NCI-H1436 (cell line): ENCODE measurements at regions not wholly inside any gene's neighbourhood (a gene's known extent, or its start where the extent isn't known, plus 50 kb on each side); places are given as distances from the start of the nearest gene placed in this dataset.

Experiments used
- DNase-seq: peaks from one replicate; lab custom pipeline; 2025; lab: John Stamatoyannopoulos, UW

DNA sequence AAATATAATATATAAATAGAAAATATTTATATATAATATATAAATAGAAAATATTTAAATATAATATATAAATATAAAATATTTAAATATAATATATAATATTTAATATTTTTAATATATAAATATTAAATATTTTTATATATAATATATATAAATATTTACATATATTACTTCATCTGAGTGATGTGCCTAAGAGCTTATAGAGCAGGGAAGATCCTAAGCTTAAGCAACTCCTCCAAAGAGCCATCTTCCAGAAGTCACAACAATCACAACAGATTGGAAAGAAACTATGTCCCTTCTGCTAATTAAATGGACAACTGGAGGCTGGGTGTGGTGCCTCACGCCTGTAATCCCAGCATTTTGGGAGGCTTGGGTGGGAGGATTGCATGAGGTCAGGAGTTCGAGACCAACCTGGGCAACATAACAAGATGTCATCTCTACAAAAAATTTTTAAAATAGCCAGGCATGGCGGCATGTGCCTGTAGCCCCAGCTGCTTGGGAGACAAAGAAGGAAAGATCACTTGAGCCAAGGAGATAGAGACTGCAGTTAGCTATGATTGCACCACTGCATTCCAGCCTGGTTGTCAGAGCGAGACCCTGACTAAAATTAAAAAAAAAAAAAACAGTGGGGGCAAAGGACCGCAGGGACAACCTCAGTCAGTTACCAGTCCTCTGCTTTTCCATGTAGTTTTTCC is 198.7 kb downstream of the SKIDA1 start:
- DNase-seq, result no peak

DNA sequence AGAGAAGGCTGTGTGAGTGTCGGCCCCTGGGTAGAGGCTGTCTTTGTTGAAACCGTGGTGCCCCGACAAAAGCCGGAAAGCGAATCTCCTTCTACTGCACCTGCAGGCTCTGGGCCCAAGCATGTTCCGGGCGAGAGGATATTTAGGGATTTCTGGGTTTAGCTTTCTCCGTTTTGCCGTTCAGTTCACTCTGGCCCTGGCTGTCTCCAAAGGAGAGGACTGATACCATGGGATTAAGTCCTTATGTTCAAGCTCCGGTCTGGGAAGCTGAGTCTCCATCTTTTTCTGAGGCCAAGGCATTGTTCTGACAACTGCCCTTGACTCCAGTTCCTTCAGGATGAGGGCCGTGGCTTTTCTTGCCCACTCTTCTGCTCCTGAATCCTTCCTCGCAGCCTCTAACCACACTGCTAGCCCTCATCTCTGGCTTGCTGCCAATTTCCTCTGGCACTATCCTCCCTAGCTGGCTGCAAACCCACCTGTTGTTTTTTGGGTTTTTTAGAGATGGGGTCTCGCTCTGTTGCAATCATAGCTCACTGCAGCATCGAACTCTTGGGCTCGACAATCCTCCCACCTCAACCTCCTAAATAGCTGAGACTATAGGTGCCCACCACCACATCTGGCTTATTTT is 206.8 kb downstream of the SKIDA1 start:
- DNase-seq, result no peak

DNA sequence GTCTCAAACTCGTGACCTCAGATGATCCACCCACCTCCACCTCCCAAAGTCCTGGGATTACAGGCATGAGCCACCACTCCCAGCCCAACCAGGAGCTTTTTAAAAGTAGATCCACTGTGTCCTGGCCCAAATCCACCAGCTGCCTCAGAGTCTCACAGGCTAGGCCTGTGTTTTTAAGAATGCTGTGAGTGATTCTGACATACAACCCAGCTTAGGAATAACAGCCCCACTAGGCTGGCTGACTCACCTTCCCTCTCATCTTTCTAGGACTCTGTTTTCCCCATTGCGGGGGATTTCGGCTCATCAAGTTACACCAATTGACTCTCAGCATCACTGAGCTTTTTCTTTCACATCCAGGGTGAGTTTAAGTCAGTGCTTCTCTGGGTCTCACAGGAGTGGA is 207.6 kb downstream of the SKIDA1 start:
- no peak for DNase-seq

GRCh38 chr10:21315645-21316220 is 209.7 kb downstream of the SKIDA1 start:
- no peak for DNase-seq

DNA sequence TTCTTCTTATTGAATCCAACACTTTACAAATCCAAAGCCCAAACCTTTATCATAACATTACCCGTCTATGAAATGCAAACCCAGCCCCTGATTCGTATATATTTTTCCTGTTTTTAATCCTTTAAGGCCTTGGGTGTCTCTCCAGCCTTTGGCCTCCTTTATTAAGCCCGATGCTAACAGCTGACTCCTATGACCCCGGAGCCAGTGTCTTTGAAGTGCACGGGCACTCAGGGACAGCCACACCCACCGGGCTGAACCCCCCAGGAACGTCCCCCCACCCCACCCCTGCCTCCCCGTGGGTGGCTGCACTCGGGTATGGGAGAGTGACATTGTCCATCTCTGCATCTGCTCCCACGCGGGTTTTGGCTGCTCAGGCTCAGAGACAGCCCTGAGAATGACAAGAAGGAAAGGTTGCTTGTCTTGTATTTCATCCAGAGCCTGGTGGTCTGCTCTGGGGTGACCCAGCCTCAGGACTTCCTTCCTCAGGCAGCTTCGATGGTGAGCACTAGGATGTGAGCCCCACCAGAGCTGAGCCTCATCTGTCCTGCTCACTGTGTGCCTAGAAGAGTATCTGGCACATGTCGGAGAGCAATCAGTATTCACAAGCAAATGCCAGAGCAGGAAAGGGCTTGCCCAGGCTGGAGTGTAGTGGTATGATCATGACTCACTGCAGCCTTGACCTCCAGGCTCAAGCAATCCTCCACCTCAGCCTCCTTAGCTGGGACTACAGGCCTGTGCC is 210.4 kb downstream of the SKIDA1 start:
- no peak for DNase-seq

DNA sequence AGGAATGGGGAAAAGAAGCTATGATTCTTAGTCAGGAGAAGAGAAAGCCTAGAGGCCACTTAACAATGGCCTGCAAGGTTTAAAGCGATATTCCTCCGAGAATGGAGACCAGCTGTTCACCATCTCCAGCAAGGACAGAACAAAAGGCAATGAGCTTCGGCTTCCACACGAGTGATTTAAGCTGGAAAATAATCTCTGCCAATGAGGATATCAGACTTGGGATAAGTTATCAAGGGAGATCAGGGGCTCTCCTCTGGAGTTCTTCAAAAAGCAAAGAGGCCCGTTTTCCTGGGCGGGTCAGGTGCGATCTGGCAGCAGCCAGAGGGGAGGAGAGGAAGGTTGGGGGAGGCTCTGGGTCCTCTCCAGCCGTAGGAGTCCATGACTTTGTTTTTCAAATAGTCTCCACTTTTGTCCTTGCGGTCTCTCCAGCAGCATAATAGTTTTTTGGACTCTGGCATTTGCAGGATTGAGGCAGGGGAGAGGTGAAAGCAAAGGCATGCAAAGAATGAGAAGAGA is 211.3 kb downstream of the SKIDA1 start:
- DNase-seq, result no peak

DNA sequence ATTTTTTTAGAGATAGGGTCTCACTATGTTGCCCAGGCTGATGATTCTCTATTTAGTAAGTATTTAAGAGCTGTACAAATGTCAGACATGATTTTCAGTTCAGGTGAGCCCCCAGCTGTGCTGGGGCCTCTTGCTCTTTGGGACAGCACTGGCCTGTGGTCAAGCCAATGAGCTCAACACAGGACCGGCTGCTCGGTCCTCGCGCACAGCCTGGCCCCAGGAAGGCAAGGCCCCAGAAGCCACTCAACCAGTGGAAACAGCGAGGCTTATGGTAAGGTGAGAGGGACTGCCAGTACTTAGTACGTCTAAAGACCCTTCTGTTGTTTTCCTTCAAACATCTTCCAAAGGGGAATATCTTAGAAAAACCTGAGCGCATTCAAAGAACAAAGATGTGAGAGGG is 211.8 kb downstream of the SKIDA1 start:
- DNase-seq, result no peak

- no peak for DNase-seq
These were observed 214.1 kb downstream of the SKIDA1 start for GRCh38 chr10:21311426-21311825.

- DNase-seq, result no peak
These were observed 216.1 kb downstream of the SKIDA1 start for GRCh38 chr10:21309427-21309826.

GRCh38 chr10:21308946-21309345 is 216.5 kb downstream of the SKIDA1 start:
- no peak for DNase-seq

GRCh38 chr10:21308018-21308417 is 217.5 kb downstream of the SKIDA1 start:
- no peak for DNase-seq

DNA sequence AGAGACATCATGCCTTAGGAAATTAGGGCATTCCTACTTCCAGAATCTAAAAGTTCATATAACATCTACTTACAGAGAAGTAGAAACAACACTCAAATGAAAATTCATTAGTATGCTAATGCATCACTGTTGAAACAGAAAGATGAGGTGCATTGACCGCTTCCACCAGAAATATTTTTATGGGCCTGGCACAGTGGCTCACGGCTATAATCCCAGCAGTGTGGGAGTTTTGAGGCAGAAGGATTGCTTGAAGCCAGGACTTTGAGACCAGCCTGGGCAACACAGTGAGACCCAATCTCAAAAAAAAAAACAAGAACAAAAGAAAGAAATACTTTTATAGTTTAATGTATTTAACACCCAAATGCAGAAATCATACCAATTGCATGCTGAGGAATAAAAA is 220.9 kb downstream of the SKIDA1 start:
- DNase-seq, result no peak

GRCh38 chr10:21304198-21304597 is 221.3 kb downstream of the SKIDA1 start:
- no peak for DNase-seq

- DNase-seq, result no peak
These were observed 224.9 kb downstream of the SKIDA1 start for GRCh38 chr10:21300551-21300950.

DNA sequence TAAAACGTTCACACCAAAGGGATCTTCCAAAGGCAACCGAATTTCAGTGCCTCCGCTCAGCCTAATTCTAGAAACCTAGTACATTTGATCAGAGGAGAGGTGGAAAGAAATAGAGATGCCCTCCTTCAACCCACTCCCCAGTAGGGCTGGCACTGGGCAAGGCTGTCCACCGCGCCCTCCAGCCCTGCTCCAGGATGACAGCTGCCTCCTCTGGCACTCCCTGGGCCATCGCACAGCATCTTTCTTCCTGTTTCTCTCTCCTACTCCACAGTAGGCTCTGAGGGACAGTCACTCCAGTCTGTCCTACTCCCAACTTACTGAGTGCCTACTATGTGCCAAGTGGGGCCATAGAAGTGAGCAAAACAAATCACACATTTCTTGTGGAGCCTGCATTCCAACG is 226.2 kb downstream of the SKIDA1 start:
- DNase-seq, result no peak

DNA sequence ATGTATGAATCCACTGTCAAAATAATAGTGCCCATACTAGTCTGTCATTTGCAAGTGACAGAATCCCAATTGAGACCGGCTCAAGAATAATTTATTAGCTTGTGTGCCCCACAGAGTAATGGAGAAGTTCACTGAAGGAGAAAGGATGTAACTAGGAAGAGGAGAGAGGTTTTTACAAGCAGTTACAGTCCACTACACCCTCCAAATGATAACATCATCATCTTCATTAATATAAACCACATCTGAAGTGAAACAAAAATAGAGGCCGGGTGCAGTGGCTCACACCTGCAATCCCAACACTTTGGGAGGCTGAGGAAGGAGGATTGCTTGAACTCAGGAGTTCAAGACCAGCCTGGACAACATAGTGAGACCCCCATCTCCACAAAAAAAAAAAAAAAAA is 226.8 kb downstream of the SKIDA1 start:
- DNase-seq, result no peak

- DNase-seq, result no peak
These were observed 227.7 kb downstream of the SKIDA1 start for GRCh38 chr10:21297603-21298383.

GRCh38 chr10:21296575-21297355 is 228.7 kb downstream of the SKIDA1 start:
- no peak for DNase-seq

DNA sequence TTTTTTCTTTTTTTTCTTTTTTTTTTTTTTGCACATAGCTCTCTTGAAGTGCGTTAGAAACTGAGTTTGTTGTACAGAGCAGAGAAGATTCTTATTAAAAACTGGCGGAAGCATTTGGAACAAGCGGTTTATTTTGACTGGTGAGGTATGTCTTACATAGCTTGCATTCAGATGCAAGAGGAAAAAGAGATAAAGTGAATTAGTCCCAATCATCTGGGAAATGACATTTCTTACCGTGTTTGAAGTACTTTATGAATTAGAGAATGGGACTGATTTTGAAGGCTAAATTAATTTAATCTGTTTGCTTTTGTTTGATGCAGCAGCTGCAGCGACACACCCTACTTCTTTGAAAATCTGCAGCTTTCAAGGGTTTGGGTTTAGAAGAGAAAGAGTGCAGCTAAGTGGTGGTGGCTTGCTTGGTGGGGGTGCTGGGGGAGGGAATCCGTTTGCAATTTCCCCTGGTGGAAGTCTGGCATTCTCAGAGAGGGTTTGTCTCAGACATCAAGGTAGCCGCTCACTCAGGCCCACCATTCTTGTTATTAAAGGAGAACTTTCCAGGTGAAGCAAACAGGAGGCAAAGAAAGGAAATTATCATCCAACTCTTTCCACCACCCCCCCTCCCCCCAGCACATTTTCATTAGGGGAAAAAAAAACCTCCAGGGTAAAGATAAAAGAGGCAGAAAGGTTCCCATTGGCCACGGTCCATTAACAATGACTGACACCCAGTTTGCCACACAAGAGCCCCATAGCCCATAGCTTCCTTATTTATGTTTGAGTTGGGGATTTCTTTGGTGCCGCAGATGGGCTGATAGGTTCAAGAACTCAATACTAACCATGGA is 231.7 kb downstream of the SKIDA1 start:
- DNase-seq, result peak; percentile 51
